GM12892 (cell line): ENCODE measurements at regions not wholly inside any gene's neighbourhood (a gene's known extent, or its start where the extent isn't known, plus 50 kb on each side); places are given as distances from the start of the nearest gene placed in this dataset.

ENCODE experiments used
- POLR2A ChIP-seq: IDR thresholded peaks from 2 replicates; pipeline ENCODE4 v1.6.1; 2011; ENCODE audit warnings: low read depth, low read length, control low read depth
- POLR2AphosphoS5 ChIP-seq: IDR thresholded peaks from 2 replicates; pipeline ENCODE4 v1.6.1; 2011; ENCODE audit warnings: low read depth, low read length, control low read depth
- TAF1 ChIP-seq: IDR thresholded peaks from 2 replicates; pipeline ENCODE4 v1.6.1; 2011; ENCODE audit warnings: low read depth, mild to moderate bottlenecking, control low read depth, low read length, borderline replicate concordance

- TF ChIP-seq POLR2A, result no peak
- no peak for TF ChIP-seq POLR2AphosphoS5
- TF ChIP-seq TAF1, result no peak
Observed at GRCh38 chr4:11009281-11009680, 324.7 kb upstream of the CLNK start.
